Adrenal gland (tissue), 5 donors: ENCODE measurements at regions not wholly inside any gene's neighbourhood (a gene's known extent, or its start where the extent isn't known, plus 50 kb on each side); places are given as distances from the start of the nearest gene placed in this dataset.

ENCODE experiments used
- POLR2A ChIP-seq, 2 donors: fragments of 450-650 bp; IDR thresholded peaks; one replicate each; pipeline ENCODE4 v1.6.1; 2017; ENCODE audit warnings: antibody characterized with exemption in 2 of 2, mild to moderate bottlenecking in 2 of 2, moderate library complexity in 1 of 2
- TF ChIP-seq, protein P1 (sequence below), 6 experiments: fragments of 450-650 bp in 4 of 6; fragments of 200-600 bp in 2 of 6; sonication (generic) in 1 of 6; IDR thresholded peaks; 1 replicate in 5 of 6; 2 replicates in 1 of 6; pipeline versions ENCODE4 v1.5.1 to v1.8.0; 2016 to 2021; ENCODE audit warnings: antibody characterized with exemption in 6 of 6, mild to moderate bottlenecking in 2 of 6, moderate library complexity in 1 of 6
- donor health status: DM: no; HTN: no; CAD: no.

DNA sequence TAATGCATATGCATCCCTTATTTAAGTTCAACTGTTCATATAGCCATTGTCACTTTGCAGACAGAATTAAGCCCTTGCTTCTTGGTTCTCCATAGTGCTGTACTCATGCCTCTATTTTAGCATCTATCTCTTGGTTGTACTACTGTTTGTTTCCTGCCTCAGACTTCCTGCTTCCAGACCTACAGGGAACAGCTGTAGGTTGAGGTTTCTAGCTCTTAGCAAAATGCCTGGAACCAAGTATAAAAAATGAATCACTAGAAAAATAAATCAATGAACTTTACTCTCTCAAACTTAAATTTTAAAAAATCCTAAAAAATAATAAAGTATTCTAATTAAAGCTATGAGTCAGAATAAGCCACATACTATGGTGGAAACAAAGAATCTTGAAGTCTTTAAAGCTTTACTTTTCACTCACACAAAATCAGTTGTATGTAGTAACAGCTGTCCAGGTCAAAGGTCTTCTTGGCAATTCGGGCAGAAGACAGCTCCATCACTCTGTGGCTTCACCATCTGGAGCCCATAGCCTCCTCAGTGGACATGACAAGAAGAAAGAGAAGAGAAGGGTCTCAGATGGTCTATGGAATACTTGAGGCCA lies 1228.1 kb upstream of the GYPC start:
- TF ChIP-seq, protein P1, sequence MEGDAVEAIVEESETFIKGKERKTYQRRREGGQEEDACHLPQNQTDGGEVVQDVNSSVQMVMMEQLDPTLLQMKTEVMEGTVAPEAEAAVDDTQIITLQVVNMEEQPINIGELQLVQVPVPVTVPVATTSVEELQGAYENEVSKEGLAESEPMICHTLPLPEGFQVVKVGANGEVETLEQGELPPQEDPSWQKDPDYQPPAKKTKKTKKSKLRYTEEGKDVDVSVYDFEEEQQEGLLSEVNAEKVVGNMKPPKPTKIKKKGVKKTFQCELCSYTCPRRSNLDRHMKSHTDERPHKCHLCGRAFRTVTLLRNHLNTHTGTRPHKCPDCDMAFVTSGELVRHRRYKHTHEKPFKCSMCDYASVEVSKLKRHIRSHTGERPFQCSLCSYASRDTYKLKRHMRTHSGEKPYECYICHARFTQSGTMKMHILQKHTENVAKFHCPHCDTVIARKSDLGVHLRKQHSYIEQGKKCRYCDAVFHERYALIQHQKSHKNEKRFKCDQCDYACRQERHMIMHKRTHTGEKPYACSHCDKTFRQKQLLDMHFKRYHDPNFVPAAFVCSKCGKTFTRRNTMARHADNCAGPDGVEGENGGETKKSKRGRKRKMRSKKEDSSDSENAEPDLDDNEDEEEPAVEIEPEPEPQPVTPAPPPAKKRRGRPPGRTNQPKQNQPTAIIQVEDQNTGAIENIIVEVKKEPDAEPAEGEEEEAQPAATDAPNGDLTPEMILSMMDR (IDR thresholded peaks at IDR 0.05): no peak
- TF ChIP-seq POLR2A (IDR thresholded peaks at IDR 0.05): no peak
